Effector memory CD4-positive, alpha-beta T cell (primary cell): ENCODE measurements at regions not wholly inside any gene's neighbourhood (a gene's known extent, or its start where the extent isn't known, plus 50 kb on each side); places are given as distances from the start of the nearest gene placed in this dataset.
"Not testable (repeated sequence)": the region's sequence is repeated elsewhere in the genome, so short reads cannot be mapped to it uniquely, and the experiment has no call there.

Experiments used
- DNase-seq, 3 donors: peaks; one replicate each; pipeline ENCODE4 v3.0.0-alpha.2; 2020
- H3K27ac ChIP-seq: 2 replicates; pipeline ENCODE4 v1.7.0; 2013; ENCODE audit warnings: mild to moderate bottlenecking, low read length, moderate library complexity; ENCODE audit not compliant: insufficient read depth, poor library complexity, severe bottlenecking
- H3K27me3 ChIP-seq: replicated peaks from 2 replicates; pipeline ENCODE4 v1.7.0; 2013; ENCODE audit warnings: mild to moderate bottlenecking, low read length; ENCODE audit not compliant: insufficient read depth, control insufficient read depth, poor library complexity, severe bottlenecking
- H3K36me3 ChIP-seq: 2 replicates; pipeline ENCODE4 v1.7.0; 2013; ENCODE audit warnings: mild to moderate bottlenecking, low read length, moderate library complexity; ENCODE audit not compliant: control insufficient read depth, insufficient read depth
- H3K4me1 ChIP-seq: 2 replicates; pipeline ENCODE4 v1.7.0; 2013; ENCODE audit warnings: low read length, mild to moderate bottlenecking; ENCODE audit not compliant: control insufficient read depth, insufficient read depth, poor library complexity, severe bottlenecking
- H3K4me3 ChIP-seq: 2 replicates; pipeline ENCODE4 v1.7.0; 2013; ENCODE audit warnings: low read length, low read depth, mild to moderate bottlenecking; ENCODE audit not compliant: insufficient read depth, poor library complexity, severe bottlenecking
- H3K9me3 ChIP-seq: 2 replicates; pipeline ENCODE4 v1.7.0; 2013; ENCODE audit warnings: mild to moderate bottlenecking, low read length, moderate library complexity; ENCODE audit not compliant: control insufficient read depth

DNA sequence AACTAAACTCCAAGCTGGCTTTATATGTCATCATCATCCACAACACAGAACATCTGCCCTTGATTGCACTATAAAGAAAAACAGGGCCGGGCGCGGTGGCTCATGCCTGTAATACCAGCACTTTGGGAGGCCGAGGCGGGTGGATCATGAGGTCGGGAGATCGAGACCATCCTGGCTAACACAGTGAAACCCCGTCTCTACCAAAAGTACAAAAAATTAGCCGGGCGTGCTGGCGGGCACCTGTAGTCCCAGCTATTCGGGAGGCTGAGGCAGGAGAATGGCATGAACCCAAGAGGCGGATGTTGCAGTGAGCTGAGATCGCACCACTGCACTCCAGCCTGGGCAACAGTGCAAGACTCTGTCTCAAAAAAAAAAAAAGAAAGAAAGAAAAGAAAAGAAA is 290.3 kb upstream of the CELF2 start:
- not testable (repeated sequence) for H3K4me1 ChIP-seq, H3K36me3 ChIP-seq, H3K27me3 ChIP-seq, H3K9me3 ChIP-seq, H3K27ac ChIP-seq, DNase-seq, H3K4me3 ChIP-seq

DNA sequence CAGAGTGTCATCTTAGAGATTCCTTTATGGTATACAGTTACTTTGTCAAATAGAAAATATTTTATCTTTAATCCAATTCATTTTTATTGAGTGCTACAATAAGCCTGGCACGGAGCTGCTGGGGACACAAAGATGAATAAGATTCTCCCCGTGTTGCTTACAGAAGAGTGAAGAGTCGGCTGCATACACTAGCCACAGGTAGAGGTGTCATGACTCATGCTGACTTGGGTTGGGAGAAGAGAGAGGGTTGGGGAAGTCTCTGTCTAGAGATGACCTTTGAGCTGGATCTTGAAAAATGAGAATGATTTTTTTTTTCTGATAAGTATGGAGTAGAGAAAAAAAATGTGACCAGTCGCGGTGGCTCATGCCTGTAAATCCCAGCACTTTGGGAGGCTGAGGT is 289.9 kb upstream of the CELF2 start:
- DNase-seq: no peak
- no peaks in the 10 kb centered on the region for H3K4me1 ChIP-seq
- H3K27me3 ChIP-seq: no peaks in the 10 kb centered on the region
- H3K9me3 ChIP-seq: no peaks in the 10 kb centered on the region
- no peaks in the 10 kb centered on the region for H3K36me3 ChIP-seq
- no peak overlapping the region for H3K27ac ChIP-seq
- H3K4me3 ChIP-seq: no peak overlapping the region

DNA sequence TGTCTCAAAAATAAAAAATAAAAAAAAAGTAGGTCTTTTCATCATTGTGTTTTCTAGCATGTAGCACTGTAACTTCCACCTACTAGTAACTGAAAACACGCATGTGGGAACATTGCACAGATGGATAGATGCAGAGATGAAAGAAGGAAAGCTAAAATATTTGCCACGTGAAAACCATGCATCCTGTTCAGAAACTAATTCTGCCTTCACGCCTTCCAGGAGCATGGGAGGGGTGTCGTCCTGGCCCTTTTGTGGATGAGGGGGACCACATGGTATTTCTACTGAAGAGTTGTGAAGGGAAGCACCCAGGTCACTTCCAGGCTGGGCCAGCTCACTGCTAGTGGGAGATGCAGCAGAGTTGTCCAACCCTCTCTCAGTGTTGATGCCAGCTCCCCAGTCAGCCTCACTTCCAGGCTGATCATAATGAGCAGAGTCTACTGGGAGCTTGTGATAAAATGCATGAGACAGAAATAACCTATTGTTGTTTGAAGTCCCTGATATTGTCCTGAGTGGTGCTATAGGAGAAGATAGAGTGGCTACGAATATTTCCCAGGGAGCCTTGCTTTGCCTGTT is 287.1 kb upstream of the CELF2 start:
- Histone ChIP-seq H3K9me3 (no peaks in the 10 kb centered on the region), H3K4me3 (no peak overlapping the region), H3K4me1 (no peaks in the 10 kb centered on the region), H3K27me3 (no peaks in the 10 kb centered on the region), H3K27ac (no peak overlapping the region), H3K36me3 (no peaks in the 10 kb centered on the region)
- DNase-seq: no peak

DNA sequence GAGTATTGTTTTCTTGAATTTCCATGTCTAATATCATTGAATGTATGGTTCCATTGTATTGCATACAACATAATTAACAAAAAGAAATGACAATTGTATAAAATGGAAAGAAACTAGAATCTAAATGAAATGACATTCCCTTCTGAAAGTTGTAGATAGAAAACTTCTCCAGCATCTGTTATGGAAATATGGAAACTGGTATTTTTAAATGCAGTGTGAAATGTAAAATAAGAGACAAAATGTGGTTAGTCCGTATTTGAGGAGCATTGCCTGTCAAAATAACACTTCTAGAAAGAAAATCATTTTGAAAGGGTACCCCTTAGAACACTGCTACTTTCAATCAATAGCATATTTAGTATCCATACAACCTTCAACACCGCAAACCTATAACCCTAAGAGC is 286.3 kb upstream of the CELF2 start:
- DNase-seq: no peak
- no peaks in the 10 kb centered on the region for H3K9me3 ChIP-seq
- H3K27ac ChIP-seq: no peak overlapping the region

DNA sequence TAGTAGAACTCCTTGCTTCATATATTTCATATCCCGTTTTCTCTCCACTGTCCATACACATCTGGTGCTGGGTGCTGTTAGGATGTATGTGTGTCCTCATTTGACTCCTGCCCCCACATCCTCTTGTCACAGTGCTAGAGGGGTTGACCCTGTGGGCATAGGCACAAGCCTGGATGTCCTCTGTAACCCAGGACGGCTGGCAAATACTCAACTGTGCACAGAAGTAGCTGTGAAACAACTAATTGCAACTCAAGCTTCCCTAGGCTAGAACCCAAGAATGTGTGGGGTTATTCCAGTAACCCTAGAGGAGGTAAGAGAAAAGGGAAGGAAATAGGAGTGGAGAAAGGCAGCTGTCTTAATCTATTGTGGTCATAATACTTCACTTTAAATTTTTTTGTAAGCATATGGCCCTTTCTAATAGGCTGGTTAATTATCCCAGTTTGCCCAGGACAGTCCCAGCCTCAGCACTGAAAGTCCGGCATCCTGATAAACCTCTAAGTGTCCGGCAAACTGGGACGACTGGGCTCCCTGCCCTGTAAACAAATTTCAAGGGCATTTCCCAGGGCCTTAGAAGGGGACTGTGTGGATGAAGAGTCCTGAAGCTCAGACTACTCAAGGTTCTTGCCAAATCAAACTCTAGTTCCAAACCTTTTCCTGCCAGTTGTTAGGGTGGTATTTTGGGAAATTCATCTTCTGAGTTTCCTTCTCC is 283.2 kb upstream of the CELF2 start:
- Histone ChIP-seq H3K4me1 (no peaks in the 10 kb centered on the region), H3K4me3 (no peak overlapping the region), H3K36me3 (no peaks in the 10 kb centered on the region), H3K9me3 (no peaks in the 10 kb centered on the region), H3K27me3 (no peaks in the 10 kb centered on the region), H3K27ac (no peak overlapping the region)
- DNase-seq: no peak

More for the DNA sequence above, 286.3 kb upstream of the CELF2 start:
- Histone ChIP-seq H3K27me3 (no peaks in the 10 kb centered on the region), H3K4me3 (no peak overlapping the region), H3K4me1 (no peaks in the 10 kb centered on the region), H3K36me3 (no peaks in the 10 kb centered on the region)

DNA sequence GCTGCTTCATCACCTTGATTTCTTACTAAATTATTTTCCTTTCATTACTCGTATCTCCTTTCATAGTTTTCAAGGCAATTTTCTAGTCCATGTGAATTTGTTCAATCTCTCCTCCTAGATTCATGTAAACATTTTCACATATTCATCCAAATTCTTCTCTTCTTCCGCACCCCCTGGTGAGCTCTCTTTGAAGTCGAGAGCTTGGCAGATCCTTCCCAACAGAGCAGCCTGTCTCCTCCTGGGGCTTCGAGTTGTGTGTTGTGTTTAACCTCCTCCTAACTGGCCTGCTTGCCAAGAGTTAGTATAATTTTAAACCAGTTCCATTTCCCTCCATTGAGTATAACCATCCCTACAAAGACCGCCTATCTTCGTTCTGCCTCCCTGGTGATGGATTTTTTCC is 272.4 kb upstream of the CELF2 start:
- H3K9me3 ChIP-seq: no peaks in the 10 kb centered on the region
- H3K27ac ChIP-seq: no peak overlapping the region
- H3K4me3 ChIP-seq: no peak overlapping the region
- no peaks in the 10 kb centered on the region for H3K27me3 ChIP-seq
- no peaks in the 10 kb centered on the region for H3K4me1 ChIP-seq
- no peaks in the 10 kb centered on the region for H3K36me3 ChIP-seq
- no peak for DNase-seq

DNA sequence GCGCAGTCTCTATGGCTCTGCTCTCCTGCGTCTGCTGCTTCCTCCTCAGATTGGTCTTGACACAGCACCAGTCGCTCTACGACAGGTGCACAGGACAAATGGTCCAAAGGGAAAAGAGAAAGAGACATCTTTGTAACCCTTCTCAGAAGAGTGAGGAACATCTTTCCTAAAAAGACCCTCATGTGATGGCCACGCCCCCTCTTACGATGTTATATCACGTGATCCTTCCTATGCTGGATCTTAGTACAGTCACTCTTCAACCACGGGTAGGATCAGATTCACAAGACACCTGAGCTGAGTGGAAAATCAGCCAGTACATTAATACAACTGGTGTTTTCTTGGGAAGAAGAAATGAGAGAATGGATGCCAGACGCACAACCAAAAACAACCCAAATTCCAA is 262.2 kb upstream of the CELF2 start:
- H3K27ac ChIP-seq: no peak overlapping the region
- no peaks in the 10 kb centered on the region for H3K27me3 ChIP-seq
- no peaks in the 10 kb centered on the region for H3K36me3 ChIP-seq
- no peak overlapping the region for H3K4me3 ChIP-seq
- no peaks in the 10 kb centered on the region for H3K9me3 ChIP-seq
- no peak for DNase-seq
- no peaks in the 10 kb centered on the region for H3K4me1 ChIP-seq

DNA sequence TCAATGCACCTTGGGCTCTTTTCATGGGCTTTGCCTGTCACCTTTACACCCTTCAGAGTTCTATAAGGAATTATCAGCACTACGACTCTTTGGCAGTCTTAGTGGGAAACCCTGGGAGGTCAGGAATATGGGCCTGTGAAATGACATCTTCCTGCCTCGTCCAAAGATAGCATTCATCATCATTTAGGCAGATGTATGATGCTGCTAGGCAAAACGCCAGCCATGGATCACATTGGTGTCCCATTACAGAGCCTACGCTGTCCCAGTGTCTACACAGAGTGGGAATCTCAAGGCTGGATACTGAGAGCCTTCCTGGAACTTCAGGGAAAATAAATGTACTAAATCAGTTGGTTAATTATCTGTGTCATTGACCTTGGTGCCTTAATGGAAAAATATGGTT is 259.4 kb upstream of the CELF2 start:
- H3K27ac ChIP-seq: no peak overlapping the region
- no peak overlapping the region for H3K4me3 ChIP-seq
- H3K4me1 ChIP-seq: no peaks in the 10 kb centered on the region
- no peaks in the 10 kb centered on the region for H3K36me3 ChIP-seq
- H3K9me3 ChIP-seq: no peaks in the 10 kb centered on the region
- no peaks in the 10 kb centered on the region for H3K27me3 ChIP-seq
- DNase-seq: no peak

DNA sequence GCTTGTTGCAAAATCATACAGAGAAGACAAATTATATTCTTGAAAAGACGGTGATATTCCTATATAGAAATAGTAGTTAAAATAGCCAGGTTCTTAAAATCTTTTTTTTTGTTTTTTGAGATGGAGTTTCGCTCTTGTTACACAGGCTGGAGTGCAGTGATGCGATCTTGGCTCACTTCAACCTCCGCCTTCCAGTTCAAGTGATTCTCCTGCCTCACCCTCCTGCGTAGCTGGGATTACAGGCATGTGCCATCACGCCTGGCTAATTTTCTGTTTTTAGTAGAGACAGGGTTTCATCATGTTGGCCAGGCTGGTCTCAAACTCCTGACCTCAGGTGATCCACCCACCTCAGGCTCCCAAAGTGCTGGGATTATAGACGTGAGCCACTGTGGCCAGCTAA is 257.9 kb upstream of the CELF2 start:
- H3K4me1 ChIP-seq, H3K4me3 ChIP-seq, DNase-seq, H3K36me3 ChIP-seq, H3K9me3 ChIP-seq, H3K27me3 ChIP-seq, H3K27ac ChIP-seq: not testable (repeated sequence)

DNA sequence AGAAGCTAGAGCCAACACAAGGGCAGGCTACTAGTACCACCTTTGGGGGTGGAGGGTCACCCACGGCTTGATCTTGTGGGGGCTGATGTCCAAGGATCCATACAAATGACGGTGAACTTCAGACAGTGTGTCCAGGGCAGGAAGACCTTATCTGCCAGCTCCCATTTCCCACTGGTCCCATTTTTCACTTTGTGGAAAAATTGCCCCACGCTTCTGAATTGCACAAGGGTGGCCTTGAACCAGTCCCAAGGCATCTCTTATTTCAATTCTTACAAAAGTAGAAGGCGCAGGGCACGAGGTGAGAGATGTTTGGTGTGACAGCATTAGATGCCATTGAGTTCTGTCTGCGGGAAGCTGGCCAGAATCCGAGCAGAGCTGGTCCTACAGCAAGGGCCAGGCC is 252.7 kb upstream of the CELF2 start:
- DNase-seq: no peak
- Histone ChIP-seq H3K27me3 (no peaks in the 10 kb centered on the region), H3K36me3 (no peaks in the 10 kb centered on the region), H3K27ac (no peak overlapping the region), H3K4me3 (no peak overlapping the region), H3K4me1 (no peaks in the 10 kb centered on the region), H3K9me3 (no peaks in the 10 kb centered on the region)
